ENCODE measurements at regions not wholly inside any gene's neighbourhood (a gene's known extent, or its start where the extent isn't known, plus 50 kb on each side); places are given as distances from the start of the nearest gene placed in this dataset.
"Not testable (repeated sequence)": the region's sequence is repeated elsewhere in the genome, so short reads cannot be mapped to it uniquely, and the experiment has no call there.

GRCh38 chr6:140274548-140274947 lies 900.1 kb upstream of the CITED2 start:
- no peak for DNase-seq

- DNase-seq, result no peak
These were observed 897.4 kb upstream of the CITED2 start for GRCh38 chr6:140271759-140272377.

- no peak for DNase-seq
These were observed 895.2 kb upstream of the CITED2 start for GRCh38 chr6:140269591-140270165.

- no peak for DNase-seq
These were observed 890.0 kb upstream of the CITED2 start for GRCh38 chr6:140264431-140264830.

- not testable (repeated sequence) for DNase-seq
These were observed 883.9 kb upstream of the CITED2 start for GRCh38 chr6:140258302-140258701.

- no peak for DNase-seq
These were observed 881.8 kb upstream of the CITED2 start for GRCh38 chr6:140256248-140256647.

- no peak for DNase-seq
These were observed 878.6 kb upstream of the CITED2 start for GRCh38 chr6:140253096-140253495.

GRCh38 chr6:140252099-140252498 lies 877.7 kb upstream of the CITED2 start:
- no peak for DNase-seq

GRCh38 chr6:140245296-140246040 lies 871.0 kb upstream of the CITED2 start:
- DNase-seq, result no peak

GRCh38 chr6:140237251-140237650 lies 862.8 kb upstream of the CITED2 start:
- DNase-seq, result no peak

- DNase-seq, result no peak
These were observed 862.3 kb upstream of the CITED2 start for GRCh38 chr6:140236732-140237131.

GRCh38 chr6:140230282-140230681 lies 855.8 kb upstream of the CITED2 start:
- DNase-seq, result no peak

- DNase-seq, result no peak
These were observed 854.0 kb upstream of the CITED2 start for GRCh38 chr6:140228491-140228890.

- no peak for DNase-seq
These were observed 852.2 kb upstream of the CITED2 start for GRCh38 chr6:140226637-140227036.

- DNase-seq, result no peak
These were observed 851.4 kb upstream of the CITED2 start for GRCh38 chr6:140225701-140226436.

GRCh38 chr6:140217283-140217682 lies 842.8 kb upstream of the CITED2 start:
- DNase-seq, result no peak

GRCh38 chr6:140209775-140210174 lies 835.3 kb upstream of the CITED2 start:
- DNase-seq, result no peak

- DNase-seq, result no peak
These were observed 833.8 kb upstream of the CITED2 start for GRCh38 chr6:140208286-140208685.

- no peak for DNase-seq
These were observed 831.5 kb upstream of the CITED2 start for GRCh38 chr6:140205795-140206593.

GRCh38 chr6:140204154-140204553 lies 829.7 kb upstream of the CITED2 start:
- DNase-seq, result no peak

GRCh38 chr6:140203661-140204147 lies 829.3 kb upstream of the CITED2 start:
- no peak for DNase-seq

GRCh38 chr6:140202964-140203515 lies 828.6 kb upstream of the CITED2 start:
- DNase-seq, result no peak
